ENCODE measurements at regions not wholly inside any gene's neighbourhood (a gene's known extent, or its start where the extent isn't known, plus 50 kb on each side); places are given as distances from the start of the nearest gene placed in this dataset.
"Not testable (repeated sequence)": the region's sequence is repeated elsewhere in the genome, so short reads cannot be mapped to it uniquely, and the experiment has no call there.

DNA sequence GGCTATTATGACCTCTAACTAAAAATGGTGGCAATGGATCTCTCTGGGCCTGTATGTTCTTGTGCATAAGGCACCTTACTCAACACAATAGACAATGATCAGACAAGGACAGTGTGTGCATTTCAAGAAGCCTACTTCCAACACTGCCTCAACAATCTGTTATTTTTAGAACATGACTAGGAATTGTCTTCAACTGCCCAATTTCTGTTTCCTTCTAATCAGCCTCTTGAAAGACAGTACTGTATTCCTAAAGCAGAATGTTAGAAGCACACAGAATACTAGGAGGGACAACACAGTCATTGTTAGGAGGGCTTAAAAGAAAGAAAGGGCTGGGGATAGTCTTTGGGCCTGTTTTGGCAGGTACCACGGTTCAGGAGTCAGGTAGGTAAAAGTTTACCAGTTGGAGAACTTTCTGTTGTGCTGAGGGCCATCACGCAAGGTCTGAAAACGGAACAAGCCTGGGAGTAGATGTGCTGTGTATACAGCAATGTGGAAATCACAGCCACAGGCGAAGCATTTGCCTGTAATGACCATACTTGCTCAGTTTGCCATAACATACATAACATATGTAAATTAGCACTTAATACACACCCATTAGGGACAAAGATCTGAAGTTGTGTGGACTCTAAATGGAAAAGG, 100.8 kb upstream of the ATXN3L start:
- peak; percentile 16 for DNase-seq (ENCODE audit: low spot score)

DNA sequence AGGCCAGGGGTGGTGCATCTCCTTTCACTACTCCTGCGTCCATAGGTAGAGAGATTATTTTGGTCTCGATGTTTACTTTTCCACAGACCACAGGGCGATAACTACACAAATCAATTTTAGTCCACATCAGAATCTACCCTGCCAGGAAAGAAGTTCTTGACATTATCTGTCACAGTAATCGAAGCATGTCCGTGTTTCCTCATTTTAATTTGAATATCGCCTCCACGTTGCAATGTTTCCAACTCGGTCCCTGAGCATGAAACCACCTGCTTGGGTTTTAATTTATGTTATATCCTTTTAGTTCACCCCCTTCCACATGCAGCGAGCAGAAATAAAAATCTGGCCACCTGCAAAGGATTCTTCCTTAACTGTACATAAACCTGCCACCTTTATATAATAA, 100.1 kb upstream of the ATXN3L start:
- DNase-seq (ENCODE audit: low spot score): no peak

DNA sequence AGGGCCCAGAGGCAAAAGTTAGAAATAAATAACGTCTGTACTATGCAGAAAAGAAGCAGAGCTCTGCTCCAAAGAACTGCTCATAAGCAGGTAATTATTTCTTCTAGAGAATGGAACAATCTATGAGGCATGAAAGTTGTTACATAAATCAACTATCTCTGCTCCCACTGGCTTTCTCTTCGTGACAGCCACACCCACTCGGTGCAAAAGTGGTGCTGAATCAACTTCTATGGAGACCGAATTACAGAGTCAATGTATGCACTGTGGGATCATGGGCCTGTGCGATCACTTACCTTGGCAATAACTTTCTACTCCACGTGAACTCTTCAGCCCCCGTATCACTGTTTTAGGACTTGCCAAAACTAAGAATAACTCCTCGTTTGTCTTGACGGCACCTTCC, 99.4 kb upstream of the ATXN3L start:
- no peak for DNase-seq (ENCODE audit: low spot score)

- DNase-seq (ENCODE audit: low spot score): no peak
Measured at GRCh38 chrX:13418126-13419097, 98.6 kb upstream of the ATXN3L start.

DNA sequence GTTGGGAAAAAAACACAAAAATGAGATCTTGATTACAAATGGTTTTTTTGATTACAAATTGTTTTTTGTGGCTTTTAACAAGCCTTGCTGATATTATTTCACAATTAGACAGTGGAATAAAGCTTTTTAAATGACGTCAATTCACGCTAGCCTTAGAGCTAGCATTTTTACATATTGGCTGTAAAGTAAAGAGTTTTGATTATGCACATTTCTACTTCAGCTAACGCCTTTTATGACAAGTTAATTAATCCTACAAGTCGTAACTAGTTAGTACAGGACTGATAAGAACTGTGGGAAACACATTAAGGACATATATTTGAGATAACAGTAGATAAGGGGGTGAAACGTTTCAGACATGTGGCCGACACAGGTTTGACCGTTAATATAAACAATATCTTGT, 95.7 kb upstream of the ATXN3L start:
- DNase-seq (ENCODE audit: low spot score): no peak

DNA sequence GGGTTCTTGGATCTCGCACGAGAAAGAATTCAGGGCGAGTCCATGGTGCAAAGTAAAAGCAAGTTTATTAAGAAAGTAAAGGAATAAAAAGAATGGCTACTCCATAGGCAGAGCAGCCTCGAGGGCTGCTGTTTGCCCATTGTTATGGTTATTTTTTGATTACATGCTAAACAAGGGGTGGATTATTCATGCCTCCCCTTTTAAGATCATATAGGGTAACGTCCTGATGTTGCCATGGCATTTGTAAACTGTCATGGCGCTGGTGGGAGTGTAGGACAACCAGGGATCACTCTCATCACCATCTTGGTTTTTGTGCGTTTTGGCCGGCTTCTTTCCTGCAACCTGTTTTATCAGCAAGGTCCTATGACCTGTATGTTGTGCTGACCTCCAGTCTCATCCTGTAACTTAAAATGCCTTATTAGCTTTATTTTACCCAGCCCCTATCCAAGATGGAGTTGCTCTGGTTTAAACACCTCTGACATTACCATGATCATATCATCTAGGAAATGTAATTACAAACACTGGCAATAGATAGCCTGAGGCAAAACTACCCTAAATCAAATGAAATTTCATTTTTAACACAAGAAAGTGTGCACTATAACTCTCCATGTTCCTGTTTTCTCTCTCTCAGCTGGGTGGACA, 94.3 kb upstream of the ATXN3L start:
- no peak for DNase-seq (ENCODE audit: low spot score)

DNA sequence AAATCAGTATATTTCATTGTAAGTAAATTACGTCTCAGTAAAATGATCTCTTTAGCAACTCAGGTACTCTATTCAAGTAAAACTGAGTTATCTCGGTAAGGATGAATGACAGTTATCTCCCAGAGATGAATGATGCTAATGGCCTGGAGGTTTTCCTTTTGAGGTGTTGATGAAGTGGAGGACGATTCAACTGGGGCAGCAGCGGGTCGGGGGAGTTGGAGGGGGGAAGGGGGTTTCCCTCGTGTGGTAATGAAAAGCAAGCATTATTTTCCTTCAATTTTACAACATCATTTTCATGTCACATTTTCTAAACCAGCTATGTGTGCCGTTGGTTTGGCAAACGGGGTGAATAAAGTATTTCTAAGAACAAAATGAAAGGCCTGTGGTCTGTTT, 92.4 kb upstream of the ATXN3L start:
- no peak for DNase-seq (ENCODE audit: low spot score)

DNA sequence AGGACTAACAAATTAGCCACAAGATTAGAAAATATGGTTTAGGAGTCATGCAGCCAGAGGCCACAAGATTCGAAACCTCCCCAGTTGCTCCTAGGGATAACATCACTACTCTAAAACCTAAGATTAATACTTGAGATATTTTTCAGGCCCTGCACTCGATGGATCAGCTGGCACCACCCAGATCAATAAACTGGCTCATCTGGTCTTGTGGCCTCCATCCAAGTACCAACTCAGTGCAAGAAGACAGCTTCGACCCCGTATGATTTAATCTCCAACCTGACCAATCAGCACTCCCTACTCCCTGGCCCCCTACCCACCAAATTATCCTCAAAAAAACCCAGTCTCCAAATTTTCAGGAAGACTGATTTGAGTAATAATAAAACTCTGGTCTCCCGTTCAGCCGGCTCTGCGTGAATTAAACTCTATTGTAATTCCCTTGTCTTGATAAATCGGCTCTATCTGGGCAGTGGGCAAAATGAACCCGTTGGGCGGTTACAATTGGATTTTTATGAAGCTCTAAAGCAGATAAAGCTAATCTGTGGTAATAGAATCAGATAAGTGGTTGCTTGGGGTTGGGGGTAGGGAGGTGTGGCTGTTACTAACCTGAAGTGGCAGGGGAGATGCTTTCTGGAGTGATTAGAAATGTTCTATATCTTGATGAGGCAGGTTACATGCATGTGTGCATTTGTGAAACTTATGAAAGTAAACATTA, 91.8 kb upstream of the ATXN3L start:
- no peak for DNase-seq (ENCODE audit: low spot score)

GRCh38 chrX:13408599-13408998, 88.7 kb upstream of the ATXN3L start:
- DNase-seq (ENCODE audit: low spot score): not testable (repeated sequence)

DNA sequence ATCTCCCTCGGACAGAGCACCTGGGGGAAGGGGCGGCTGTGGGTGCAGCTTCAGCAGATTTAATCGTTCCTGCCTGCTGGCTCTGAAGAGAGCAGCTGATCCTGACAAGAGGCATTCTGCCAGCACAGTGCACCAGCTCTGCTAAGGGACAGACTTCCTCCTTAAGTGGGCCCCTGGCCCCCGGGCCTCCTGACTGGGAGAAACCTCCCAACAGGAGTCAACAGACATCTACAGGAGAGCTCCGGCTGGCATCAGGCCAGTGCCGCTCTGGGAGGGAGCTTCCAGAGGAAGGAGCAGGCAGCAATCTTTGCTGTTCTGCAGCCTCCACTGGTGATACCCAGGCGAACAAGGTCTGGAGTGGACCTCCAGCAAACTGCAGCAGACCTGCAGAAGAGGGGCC, 84.9 kb upstream of the ATXN3L start:
- not testable (repeated sequence) for DNase-seq (ENCODE audit: low spot score)

- DNase-seq (ENCODE audit: low spot score): no peak
Measured at GRCh38 chrX:13404364-13404763, 84.5 kb upstream of the ATXN3L start.

- DNase-seq (ENCODE audit: low spot score): no peak
Measured at GRCh38 chrX:13401724-13402123, 81.9 kb upstream of the ATXN3L start.

DNA sequence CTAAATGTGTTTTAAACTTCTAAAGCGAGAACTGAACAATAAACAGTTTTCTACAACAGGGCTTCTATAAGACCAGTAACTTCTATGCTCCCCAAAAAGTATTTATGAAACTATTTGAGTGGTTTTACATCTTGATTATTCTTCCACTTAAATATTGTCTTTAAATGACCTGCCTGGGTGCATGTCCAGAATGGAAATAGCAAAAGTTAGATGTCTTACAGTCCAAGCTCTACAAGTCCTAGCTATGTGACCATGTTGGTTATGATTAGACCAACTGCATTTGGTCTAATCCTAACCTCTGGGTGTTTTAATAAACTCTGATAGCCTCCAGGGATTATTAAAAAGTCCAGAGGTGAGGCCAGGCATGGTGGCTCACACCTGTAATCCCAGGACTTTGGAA, 79.0 kb upstream of the ATXN3L start:
- DNase-seq (ENCODE audit: low spot score): no peak

DNA sequence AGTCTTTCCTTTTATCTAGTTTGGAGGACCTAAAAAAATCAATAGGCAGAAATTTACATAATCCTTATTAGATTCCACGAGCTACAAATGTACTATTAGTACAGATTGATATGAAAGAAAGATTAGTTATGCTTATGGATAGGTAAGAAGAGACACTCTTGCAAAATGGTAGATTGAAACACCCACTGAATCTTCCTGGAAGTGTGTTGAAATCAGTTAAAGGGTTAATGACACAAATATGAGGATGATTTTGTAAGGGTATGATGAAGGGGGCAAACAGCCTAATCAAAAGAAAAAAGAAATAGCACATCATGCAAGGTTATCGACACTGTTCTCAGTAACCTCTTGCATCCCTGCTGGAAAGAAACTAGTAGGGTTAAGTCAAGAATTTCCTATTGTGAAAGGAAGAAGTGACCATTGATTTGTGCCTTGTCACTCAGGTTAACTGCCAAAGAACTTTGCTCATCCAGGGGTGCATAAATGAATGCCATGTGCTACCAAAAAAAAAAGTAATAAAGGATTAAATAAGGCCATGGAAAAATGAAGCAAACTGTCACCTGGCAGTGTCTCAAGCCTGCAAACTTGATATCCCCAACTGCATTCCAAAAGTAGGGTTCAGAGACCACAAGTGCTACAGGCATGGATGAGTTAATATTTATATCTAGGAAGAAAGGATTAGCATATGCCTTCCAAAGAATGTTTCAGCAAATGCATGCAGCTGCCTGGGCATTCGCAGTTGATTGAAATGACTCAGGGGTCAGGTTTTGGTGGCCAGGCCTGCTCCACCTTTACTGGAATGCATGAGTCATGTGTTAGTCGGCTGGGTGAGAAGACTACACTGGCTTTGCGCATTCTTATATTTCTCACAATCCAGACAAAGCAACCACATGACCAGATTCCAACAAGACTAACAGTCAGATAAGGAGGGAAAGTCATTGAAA, 78.3 kb upstream of the ATXN3L start:
- DNase-seq (ENCODE audit: low spot score): no peak

- no peak for DNase-seq (ENCODE audit: low spot score)
Measured at GRCh38 chrX:13396924-13397323, 77.1 kb upstream of the ATXN3L start.

DNA sequence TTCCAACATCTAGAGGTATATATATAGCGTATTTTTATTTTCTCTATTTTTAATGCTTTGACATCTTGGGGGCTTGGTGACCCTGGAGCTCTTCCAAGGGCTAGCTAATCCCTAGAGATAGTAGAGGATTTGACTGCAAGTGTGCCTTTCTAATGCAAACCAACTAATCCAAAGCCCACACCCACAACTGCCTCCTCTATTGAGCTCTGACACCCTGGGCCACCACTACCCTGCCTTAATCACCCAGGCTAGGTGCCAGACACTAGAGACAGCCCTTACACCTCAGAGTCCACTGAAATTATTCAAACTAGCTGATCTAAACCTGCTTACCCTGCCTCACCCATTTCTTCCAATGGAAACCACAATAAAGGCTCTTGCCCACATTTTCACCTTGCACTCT, 69.6 kb upstream of the ATXN3L start:
- DNase-seq (ENCODE audit: low spot score): no peak

DNA sequence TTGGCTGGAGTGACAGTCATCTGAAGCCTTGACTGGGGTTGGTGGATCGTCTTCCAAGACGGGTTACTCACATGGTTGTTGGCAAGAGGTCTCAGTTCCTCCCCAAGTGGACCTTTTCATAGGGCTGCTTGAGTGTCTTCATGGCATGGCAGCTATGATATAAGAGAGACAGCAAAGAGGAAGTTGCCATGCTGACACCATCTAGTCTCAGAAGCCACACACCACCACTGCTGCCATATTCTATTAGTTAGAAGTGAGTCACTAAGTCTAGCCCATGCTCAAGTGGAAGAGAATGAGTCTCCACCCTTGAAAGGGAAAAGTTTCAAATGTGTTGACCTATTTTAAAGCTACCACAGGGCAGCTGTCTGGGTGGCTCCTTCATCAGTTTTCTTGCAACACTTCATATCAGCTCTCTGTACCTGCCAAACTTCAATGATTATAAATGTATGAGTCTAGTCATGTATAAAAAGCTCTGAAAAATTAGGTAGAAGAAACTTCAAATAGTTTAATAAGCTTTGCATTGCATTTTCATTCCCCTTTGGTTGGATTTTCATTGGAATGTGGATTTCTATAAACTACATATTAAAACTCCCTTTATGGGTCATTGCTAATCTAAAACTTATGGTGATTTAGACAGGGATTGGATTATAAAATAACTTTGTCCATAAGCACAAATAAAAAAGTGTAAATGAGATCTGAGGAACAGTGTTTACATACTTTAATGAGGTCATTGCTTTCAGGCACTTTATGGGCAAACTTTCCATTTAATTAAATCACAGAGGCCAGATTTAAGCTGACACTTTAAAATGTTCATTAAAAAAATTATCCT, 68.0 kb upstream of the ATXN3L start:
- no peak for DNase-seq (ENCODE audit: low spot score)

- no peak for DNase-seq (ENCODE audit: low spot score)
Measured at GRCh38 chrX:13386636-13387035, 66.8 kb upstream of the ATXN3L start.

DNA sequence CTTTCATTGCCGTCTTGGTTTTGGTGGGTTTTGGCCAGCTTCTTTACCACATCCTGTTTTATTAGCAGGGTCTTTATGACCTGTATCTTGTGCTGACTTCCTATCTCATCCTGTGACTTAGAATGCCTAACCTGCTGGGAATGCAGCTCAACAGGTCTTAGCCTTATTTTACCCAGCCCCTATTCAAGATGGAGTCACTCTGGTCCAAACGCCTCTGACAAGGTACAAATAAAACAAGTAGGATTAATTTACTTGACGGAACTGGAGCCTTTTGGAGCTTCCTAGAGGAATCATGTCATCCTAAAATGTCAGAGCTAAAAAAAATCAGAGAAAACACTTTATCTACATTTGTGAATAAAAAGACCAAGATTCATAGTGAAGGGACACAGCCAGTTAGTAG, 66.2 kb upstream of the ATXN3L start:
- DNase-seq (ENCODE audit: low spot score): no peak

DNA sequence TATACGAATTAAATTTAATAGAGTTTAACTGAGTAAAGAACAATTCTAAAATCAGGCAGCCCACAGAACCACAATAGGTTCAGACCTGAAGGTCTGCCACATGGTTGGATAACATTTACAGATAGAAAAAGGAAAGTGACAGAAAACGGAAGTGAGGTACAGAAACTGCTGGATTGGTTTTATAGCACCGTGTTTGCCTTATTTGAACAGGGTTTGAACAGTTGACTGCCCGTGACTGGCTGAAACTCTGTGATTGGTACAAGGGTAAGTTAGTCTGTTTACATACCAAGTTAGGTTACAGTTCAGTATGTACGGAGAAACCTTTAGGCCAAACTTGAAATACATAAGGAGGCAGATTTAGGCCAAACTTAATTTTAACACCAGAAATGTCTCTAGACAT, 64.1 kb upstream of the ATXN3L start:
- DNase-seq (ENCODE audit: low spot score): no peak
